ENCODE measurements at regions not wholly inside any gene's neighbourhood (a gene's known extent, or its start where the extent isn't known, plus 50 kb on each side); places are given as distances from the start of the nearest gene placed in this dataset.

DNA sequence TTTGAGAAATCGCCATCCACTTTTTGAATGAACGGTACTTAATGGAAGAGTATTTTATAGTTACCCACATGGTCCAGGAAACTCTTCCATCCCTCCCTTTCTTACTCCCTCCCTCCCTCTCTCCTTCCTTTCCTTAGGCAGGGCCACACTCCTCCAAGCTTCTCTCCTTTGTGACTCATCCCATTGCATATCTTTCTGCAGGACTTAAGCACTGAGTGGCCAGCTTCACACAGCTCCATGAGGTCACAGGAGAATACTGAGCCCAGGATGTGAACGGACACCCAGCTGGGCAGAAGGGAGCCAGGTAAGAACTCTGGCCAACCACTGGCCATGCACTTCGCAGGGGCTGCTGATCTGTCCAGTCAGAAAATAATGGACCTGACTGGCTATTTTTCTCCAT lies 189.7 kb upstream of the ADCY1 start:
- TF ChIP-seq SIN3A (IDR thresholded peaks at IDR 0.05; ENCODE audit: borderline replicate concordance, insufficient read depth, low read depth, low read length): no peak
- TF ChIP-seq, protein P1, sequence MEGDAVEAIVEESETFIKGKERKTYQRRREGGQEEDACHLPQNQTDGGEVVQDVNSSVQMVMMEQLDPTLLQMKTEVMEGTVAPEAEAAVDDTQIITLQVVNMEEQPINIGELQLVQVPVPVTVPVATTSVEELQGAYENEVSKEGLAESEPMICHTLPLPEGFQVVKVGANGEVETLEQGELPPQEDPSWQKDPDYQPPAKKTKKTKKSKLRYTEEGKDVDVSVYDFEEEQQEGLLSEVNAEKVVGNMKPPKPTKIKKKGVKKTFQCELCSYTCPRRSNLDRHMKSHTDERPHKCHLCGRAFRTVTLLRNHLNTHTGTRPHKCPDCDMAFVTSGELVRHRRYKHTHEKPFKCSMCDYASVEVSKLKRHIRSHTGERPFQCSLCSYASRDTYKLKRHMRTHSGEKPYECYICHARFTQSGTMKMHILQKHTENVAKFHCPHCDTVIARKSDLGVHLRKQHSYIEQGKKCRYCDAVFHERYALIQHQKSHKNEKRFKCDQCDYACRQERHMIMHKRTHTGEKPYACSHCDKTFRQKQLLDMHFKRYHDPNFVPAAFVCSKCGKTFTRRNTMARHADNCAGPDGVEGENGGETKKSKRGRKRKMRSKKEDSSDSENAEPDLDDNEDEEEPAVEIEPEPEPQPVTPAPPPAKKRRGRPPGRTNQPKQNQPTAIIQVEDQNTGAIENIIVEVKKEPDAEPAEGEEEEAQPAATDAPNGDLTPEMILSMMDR (IDR thresholded peaks at IDR 0.05): no peak
